ENCODE measurements at regions not wholly inside any gene's neighbourhood (a gene's known extent, or its start where the extent isn't known, plus 50 kb on each side); places are given as distances from the start of the nearest gene placed in this dataset.

- Histone ChIP-seq H3K9me3 (no peaks in the 10 kb centered on the region), H3K4me1 (no peaks in the 10 kb centered on the region), H3K36me3 (no peaks in the 10 kb centered on the region), H3K4me3 (no peak overlapping the region), H3K27ac (no peak overlapping the region), H3K27me3 (peaks cover 0 to 2% of the 10 kb centered on the region in 2 donors)
- DNase-seq (ENCODE audit: low spot score), result no peak
- no peak for TF ChIP-seq CTCF (IDR thresholded peaks at IDR 0.05)
Measured at GRCh38 chr3:10700821-10701220, 115.2 kb upstream of the SLC6A11 start.

- Histone ChIP-seq H3K4me1 (peaks cover 0 to 6% of the 10 kb centered on the region in 2 donors), H3K27me3 (peaks cover 4 to 14% of the 10 kb centered on the region in 2 donors), H3K36me3 (no peaks in the 10 kb centered on the region), H3K9me3 (no peaks in the 10 kb centered on the region), H3K27ac (no peak overlapping the region), H3K4me3 (no peak overlapping the region)
- no peak for TF ChIP-seq CTCF (IDR thresholded peaks at IDR 0.05)
- no peak for DNase-seq (ENCODE audit: low spot score)
Measured at GRCh38 chr3:10702961-10703740, 112.9 kb upstream of the SLC6A11 start.

GRCh38 chr3:10703875-10704274 lies 112.2 kb upstream of the SLC6A11 start:
- Histone ChIP-seq H3K27me3 (peaks cover 4 to 14% of the 10 kb centered on the region in 2 donors), H3K4me1 (peaks cover 0 to 6% of the 10 kb centered on the region in 2 donors), H3K36me3 (no peaks in the 10 kb centered on the region), H3K9me3 (no peaks in the 10 kb centered on the region), H3K4me3 (no peak overlapping the region), H3K27ac (no peak overlapping the region)
- no peak for TF ChIP-seq CTCF (IDR thresholded peaks at IDR 0.05)
- no peak for DNase-seq (ENCODE audit: low spot score)

GRCh38 chr3:10706156-10706739 lies 109.8 kb upstream of the SLC6A11 start:
- H3K27me3 ChIP-seq, result peaks cover 4 to 14% of the 10 kb centered on the region in 2 donors

GRCh38 chr3:10706740-10707399 lies 109.2 kb upstream of the SLC6A11 start:
- DNase-seq (ENCODE audit: low spot score), result no peak
- no peak for TF ChIP-seq CTCF (IDR thresholded peaks at IDR 0.05)
- H3K4me3 ChIP-seq, result no peak overlapping the region

More at GRCh38 chr3:10706156-10706739, 109.8 kb upstream of the SLC6A11 start:
- no peak overlapping the region for H3K27ac ChIP-seq
- no peak for TF ChIP-seq CTCF (IDR thresholded peaks at IDR 0.05)
- no peaks in the 10 kb centered on the region for H3K9me3 ChIP-seq
- H3K4me1 ChIP-seq, result peaks cover 0 to 6% of the 10 kb centered on the region in 2 donors
- H3K36me3 ChIP-seq, result no peaks in the 10 kb centered on the region
- no peak overlapping the region for H3K4me3 ChIP-seq
- DNase-seq (ENCODE audit: low spot score), result no peak

More at GRCh38 chr3:10706740-10707399, 109.2 kb upstream of the SLC6A11 start:
- no peak overlapping the region for H3K27ac ChIP-seq
- peaks cover 4 to 14% of the 10 kb centered on the region in 2 donors for H3K27me3 ChIP-seq
- no peaks in the 10 kb centered on the region for H3K36me3 ChIP-seq
- no peaks in the 10 kb centered on the region for H3K9me3 ChIP-seq
- peaks cover 0 to 6% of the 10 kb centered on the region in 2 donors for H3K4me1 ChIP-seq

Measured in right atrium auricular region (tissue), 2 donors.